Activated CD8-positive, alpha-beta T cell treated with anti-CD3 and anti-CD28 coated beads for 36 hours (primary cell): ENCODE measurements at regions not wholly inside any gene's neighbourhood (a gene's known extent, or its start where the extent isn't known, plus 50 kb on each side); places are given as distances from the start of the nearest gene placed in this dataset.

Experiments
- ATAC-seq: fragments of 200-7000 bp; cut with Tn5 transposase; one replicate; pipeline ENCODE4 v1.10.0; 2021; ENCODE audit warnings: mild to moderate bottlenecking, moderate library complexity
- CTCF ChIA-PET: fragments of 350-600 bp; sonication (Branson Sonifier 250); formaldehyde crosslinking; loops from one replicate; lab custom pipeline; 2021; ENCODE audit warnings: antibody characterized with exemption; lab: Charles Lee
- POLR2A ChIA-PET: fragments of 350-600 bp; sonication (Branson Sonifier 250); formaldehyde crosslinking; loops from one replicate; lab custom pipeline; 2021; ENCODE audit warnings: antibody characterized with exemption; lab: Charles Lee
- DNase-seq: peaks from one replicate; pipeline ENCODE4 v3.0.0-alpha.2; 2020
- H3K27ac Mint-ChIP-seq: one replicate; pipeline ENCODE4 v1.8.0; 2021; ENCODE audit warnings: mild to moderate bottlenecking, mixed read lengths
- H3K27me3 Mint-ChIP-seq: one replicate; pipeline ENCODE4 v1.8.0; 2021; ENCODE audit warnings: mixed read lengths
- H3K36me3 Mint-ChIP-seq: one replicate; pipeline ENCODE4 v1.8.0; 2021; ENCODE audit warnings: low read depth, mixed read lengths
- H3K4me1 Mint-ChIP-seq: one replicate; pipeline ENCODE4 v1.8.0; 2021; ENCODE audit warnings: low read depth, mixed read lengths
- H3K4me3 Mint-ChIP-seq: one replicate; pipeline ENCODE4 v1.8.0; 2021; ENCODE audit warnings: mild to moderate bottlenecking, moderate library complexity, mixed read lengths
- H3K9me3 Mint-ChIP-seq: one replicate; pipeline ENCODE4 v1.8.0; 2021; ENCODE audit warnings: mixed read lengths
- CTCF ChIP-seq: fragments of 200-600 bp; IDR thresholded peaks from one replicate; pipeline ENCODE4 v1.8.0; 2022; ENCODE audit warnings: antibody characterized with exemption, mild to moderate bottlenecking
- intact Hi-C: fragments of 100-400 bp; cut with micrococcal nuclease; formaldehyde crosslinking; loops from one replicate; pipeline ENCODE4 v1.10.0; 2022

GRCh38 chr4:188958346-188958745 lies 819.1 kb downstream of the TRIML1 start:
- Mint-ChIP-seq H3K4me3 (no peak overlapping the region), H3K27me3 (no peaks in the 10 kb centered on the region), H3K27ac (no peak overlapping the region), H3K9me3 (peaks cover 17% of the 10 kb centered on the region), H3K36me3 (no peaks in the 10 kb centered on the region), H3K4me1 (no peaks in the 10 kb centered on the region)
- intact Hi-C loops: no loop called here
- no peak for TF ChIP-seq CTCF
- no peak for ATAC-seq
- no peak for DNase-seq
- POLR2A ChIA-PET: no interaction called here
- CTCF ChIA-PET: interaction anchor here (0.5 kb wide), 1 partner anchor 818 kb away, joined by 4 read pairs; no protein-coding TSS in a partner anchor

- DNase-seq: no peak
- CTCF ChIA-PET: no interaction called here
- Mint-ChIP-seq H3K4me3 (no peak overlapping the region), H3K36me3 (no peaks in the 10 kb centered on the region), H3K27ac (no peak overlapping the region), H3K27me3 (no peaks in the 10 kb centered on the region), H3K9me3 (peaks cover 16% of the 10 kb centered on the region), H3K4me1 (no peaks in the 10 kb centered on the region)
- POLR2A ChIA-PET: no interaction called here
- no peak for TF ChIP-seq CTCF
- intact Hi-C loops: no loop called here
- ATAC-seq: no peak
Measured at GRCh38 chr4:188959424-188959823, 820.2 kb downstream of the TRIML1 start.

- Mint-ChIP-seq H3K4me1 (no peaks in the 10 kb centered on the region), H3K27me3 (no peaks in the 10 kb centered on the region), H3K27ac (no peak overlapping the region), H3K9me3 (peaks cover 17% of the 10 kb centered on the region), H3K4me3 (no peak overlapping the region), H3K36me3 (no peaks in the 10 kb centered on the region)
- DNase-seq (no peak), ATAC-seq (no peak)
- intact Hi-C loops: no loop called here
- no peak for TF ChIP-seq CTCF
- ChIA-PET POLR2A (no interaction called here), CTCF (no interaction called here)
Measured at GRCh38 chr4:188960411-188961093, 821.3 kb downstream of the TRIML1 start.

- Mint-ChIP-seq H3K27me3 (no peaks in the 10 kb centered on the region), H3K4me1 (no peaks in the 10 kb centered on the region), H3K36me3 (no peaks in the 10 kb centered on the region), H3K4me3 (no peak overlapping the region), H3K27ac (no peak overlapping the region), H3K9me3 (peaks cover 10% of the 10 kb centered on the region)
- intact Hi-C loops: no loop called here
- ATAC-seq (no peak), DNase-seq (no peak)
- ChIA-PET CTCF (no interaction called here), POLR2A (no interaction called here)
- TF ChIP-seq CTCF: no peak
Measured at GRCh38 chr4:188971125-188971524, 831.9 kb downstream of the TRIML1 start.

- DNase-seq (no peak), ATAC-seq (no peak)
- no peak overlapping the region for H3K4me3 Mint-ChIP-seq
- TF ChIP-seq CTCF: no peak
- H3K4me1 Mint-ChIP-seq: no peaks in the 10 kb centered on the region
- ChIA-PET CTCF (no interaction called here), POLR2A (no interaction called here)
- H3K36me3 Mint-ChIP-seq: no peaks in the 10 kb centered on the region
- H3K27ac Mint-ChIP-seq: no peak overlapping the region
- H3K27me3 Mint-ChIP-seq: no peaks in the 10 kb centered on the region
- intact Hi-C loops: no loop called here
- peaks cover 5% of the 10 kb centered on the region for H3K9me3 Mint-ChIP-seq
Measured at GRCh38 chr4:188975271-188975670, 836.0 kb downstream of the TRIML1 start.
